Transverse colon (tissue), 3 donors: ENCODE measurements at regions not wholly inside any gene's neighbourhood (a gene's known extent, or its start where the extent isn't known, plus 50 kb on each side); places are given as distances from the start of the nearest gene placed in this dataset.

Experiments
- EP300 ChIP-seq: sonication (generic); formaldehyde crosslinking; IDR thresholded peaks from one replicate; pipeline ENCODE4 v1.6.1; 2017; ENCODE audit warnings: antibody characterized with exemption, low read depth
- POLR2A ChIP-seq: fragments of 450-650 bp; IDR thresholded peaks from one replicate; pipeline ENCODE4 v1.6.1; 2016; ENCODE audit warnings: antibody characterized with exemption, mild to moderate bottlenecking, moderate library complexity
- TF ChIP-seq, protein P1 (sequence below), 5 experiments: fragments of 200-600 bp in 3 of 5; fragments of 450-650 bp in 2 of 5; sonication (generic) in 3 of 5; IDR thresholded peaks; 1 replicate in 2 of 5; 2 replicates in 3 of 5; pipeline ENCODE4 v1.5.1; 2016 to 2017; ENCODE audit warnings: antibody characterized with exemption in 5 of 5, inconsistent platforms in 3 of 5, mild to moderate bottlenecking in 2 of 5, moderate library complexity in 1 of 5

DNA sequence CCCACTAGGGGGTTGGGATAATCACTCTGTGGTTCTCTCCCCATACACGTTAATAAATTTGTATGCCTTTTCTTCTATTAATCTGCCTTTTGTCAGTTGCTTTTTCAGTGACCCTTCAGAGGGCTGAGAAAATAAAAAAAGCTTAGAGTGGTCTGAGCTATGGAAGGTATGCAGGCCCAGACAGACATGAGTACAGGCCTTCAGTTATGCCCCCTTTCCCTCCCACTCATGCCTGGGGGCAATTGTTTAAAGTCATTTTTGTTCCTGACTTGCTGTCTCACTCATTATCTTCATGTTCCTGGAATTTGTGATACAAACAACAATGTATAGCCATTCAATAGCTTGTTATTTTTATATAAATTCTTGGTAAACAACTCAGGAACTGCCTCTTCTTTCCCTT is 170.8 kb downstream of the AKR1D1 start:
- TF ChIP-seq, protein P1, sequence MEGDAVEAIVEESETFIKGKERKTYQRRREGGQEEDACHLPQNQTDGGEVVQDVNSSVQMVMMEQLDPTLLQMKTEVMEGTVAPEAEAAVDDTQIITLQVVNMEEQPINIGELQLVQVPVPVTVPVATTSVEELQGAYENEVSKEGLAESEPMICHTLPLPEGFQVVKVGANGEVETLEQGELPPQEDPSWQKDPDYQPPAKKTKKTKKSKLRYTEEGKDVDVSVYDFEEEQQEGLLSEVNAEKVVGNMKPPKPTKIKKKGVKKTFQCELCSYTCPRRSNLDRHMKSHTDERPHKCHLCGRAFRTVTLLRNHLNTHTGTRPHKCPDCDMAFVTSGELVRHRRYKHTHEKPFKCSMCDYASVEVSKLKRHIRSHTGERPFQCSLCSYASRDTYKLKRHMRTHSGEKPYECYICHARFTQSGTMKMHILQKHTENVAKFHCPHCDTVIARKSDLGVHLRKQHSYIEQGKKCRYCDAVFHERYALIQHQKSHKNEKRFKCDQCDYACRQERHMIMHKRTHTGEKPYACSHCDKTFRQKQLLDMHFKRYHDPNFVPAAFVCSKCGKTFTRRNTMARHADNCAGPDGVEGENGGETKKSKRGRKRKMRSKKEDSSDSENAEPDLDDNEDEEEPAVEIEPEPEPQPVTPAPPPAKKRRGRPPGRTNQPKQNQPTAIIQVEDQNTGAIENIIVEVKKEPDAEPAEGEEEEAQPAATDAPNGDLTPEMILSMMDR (IDR thresholded peaks at IDR 0.05): no peak
- no peak for TF ChIP-seq EP300
- no peak for TF ChIP-seq POLR2A
